ENCODE measurements at regions not wholly inside any gene's neighbourhood (a gene's known extent, or its start where the extent isn't known, plus 50 kb on each side); places are given as distances from the start of the nearest gene placed in this dataset.
"Not testable (repeated sequence)": the region's sequence is repeated elsewhere in the genome, so short reads cannot be mapped to it uniquely, and the experiment has no call there.

DNA sequence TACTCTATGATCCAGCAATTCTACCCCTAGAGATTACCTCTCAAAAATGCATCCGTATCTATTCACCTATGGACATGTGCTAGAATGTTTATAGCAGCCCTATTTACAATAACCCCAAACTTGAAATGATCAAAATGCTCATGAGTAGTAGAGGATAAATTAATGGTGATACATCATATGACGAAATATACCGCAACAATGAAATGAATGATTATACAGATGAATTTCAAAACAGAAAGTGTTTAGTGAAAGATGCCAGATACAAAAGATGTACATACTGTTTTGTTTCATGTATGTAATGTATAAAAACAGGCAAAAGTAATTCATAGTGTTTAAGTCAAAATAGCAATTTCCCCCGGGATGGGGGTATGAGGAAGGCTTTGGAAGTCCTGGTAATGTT is 91.0 kb upstream of the CD55 start:
- Mint-ChIP-seq H3K27me3 (no peaks in the 10 kb centered on the region), H3K4me1 (no peaks in the 10 kb centered on the region), H3K36me3 (no peaks in the 10 kb centered on the region), H3K4me3 (no peak overlapping the region), H3K9me3 (no peaks in the 10 kb centered on the region), H3K27ac (no peak overlapping the region)
- no peak for ATAC-seq

DNA sequence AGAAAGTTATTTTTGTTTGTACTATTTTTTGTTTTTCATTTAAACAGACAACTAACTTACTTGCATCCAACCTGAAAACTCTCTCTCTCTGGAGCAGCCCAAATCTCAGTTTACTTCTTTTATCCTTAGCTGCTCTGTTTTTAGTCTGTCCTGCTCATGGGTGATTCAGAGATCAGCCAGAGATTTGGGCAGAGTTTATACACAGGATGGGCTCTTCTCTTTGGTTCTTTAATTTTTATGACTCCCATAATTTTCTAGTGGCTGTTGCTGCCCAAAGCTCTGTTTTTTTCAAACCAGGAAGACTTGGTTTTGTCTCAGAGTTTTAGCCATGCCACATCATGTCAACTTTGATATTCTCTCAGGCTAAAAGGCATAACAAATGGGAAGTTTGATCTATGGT is 86.8 kb upstream of the CD55 start:
- no peak overlapping the region for H3K27ac Mint-ChIP-seq
- peaks cover 10% of the 10 kb centered on the region for H3K27me3 Mint-ChIP-seq
- no peaks in the 10 kb centered on the region for H3K4me1 Mint-ChIP-seq
- H3K4me3 Mint-ChIP-seq, result no peak overlapping the region
- no peak for ATAC-seq
- no peaks in the 10 kb centered on the region for H3K9me3 Mint-ChIP-seq
- H3K36me3 Mint-ChIP-seq, result no peaks in the 10 kb centered on the region

DNA sequence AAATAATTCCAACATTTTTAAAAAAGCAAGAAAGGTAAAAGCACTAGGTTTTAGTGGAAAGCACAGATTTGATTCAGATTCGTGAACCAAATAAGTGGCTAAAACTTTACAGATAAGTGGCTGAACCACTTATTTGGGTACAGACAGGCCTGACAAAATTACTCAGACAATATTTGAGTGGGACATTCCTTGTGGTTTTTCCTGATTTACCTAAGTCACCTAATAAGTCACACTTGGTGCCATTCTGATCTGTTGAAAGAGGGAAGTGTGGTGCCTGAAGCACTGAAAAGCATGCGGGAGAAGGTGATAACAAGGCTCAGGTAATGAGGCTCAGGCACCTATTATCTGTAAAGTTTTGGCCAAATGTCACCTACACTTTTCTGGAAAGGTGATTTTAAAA is 81.6 kb upstream of the CD55 start:
- ATAC-seq, result no peak
- Mint-ChIP-seq H3K27me3 (peaks cover 10% of the 10 kb centered on the region), H3K36me3 (no peaks in the 10 kb centered on the region), H3K4me1 (no peaks in the 10 kb centered on the region), H3K27ac (no peak overlapping the region), H3K4me3 (no peak overlapping the region), H3K9me3 (no peaks in the 10 kb centered on the region)

DNA sequence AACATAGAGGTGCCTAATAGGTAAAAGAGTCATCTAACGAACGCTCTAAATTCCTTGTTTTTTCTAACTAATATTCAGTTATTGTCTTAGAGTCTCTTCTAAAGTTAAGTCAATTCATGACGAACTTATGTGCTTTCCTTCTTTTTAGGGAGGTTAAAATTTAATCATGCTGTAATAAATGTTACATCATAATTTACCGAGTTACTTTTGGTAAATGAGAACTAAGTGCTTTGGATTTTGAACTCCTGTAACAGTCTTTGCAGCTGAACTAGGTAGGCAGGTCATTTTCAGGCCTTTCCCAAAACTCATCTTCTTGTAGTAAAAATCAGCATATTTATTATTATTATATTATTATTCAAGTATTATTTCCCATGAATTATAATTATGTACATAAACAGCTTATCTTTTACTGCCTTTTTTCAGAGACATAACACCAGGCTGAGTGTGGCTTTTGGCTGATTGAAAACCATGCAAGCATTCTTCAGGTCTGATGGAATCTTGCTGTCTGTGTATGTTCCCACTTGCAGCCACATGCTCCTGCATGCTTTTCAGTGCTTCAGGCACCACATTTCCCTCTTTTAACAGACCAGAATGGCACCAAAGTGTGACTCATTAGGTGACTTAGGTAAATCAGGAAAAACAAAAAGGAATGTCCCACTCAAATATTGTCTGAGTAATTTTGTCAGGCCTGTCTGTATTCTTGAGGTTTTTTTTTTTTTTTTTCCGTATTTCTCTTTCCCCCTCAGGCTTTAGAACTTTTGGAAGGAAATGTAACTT is 81.0 kb upstream of the CD55 start:
- no peaks in the 10 kb centered on the region for H3K4me1 Mint-ChIP-seq
- no peak for ATAC-seq
- peaks cover 10% of the 10 kb centered on the region for H3K27me3 Mint-ChIP-seq
- no peaks in the 10 kb centered on the region for H3K9me3 Mint-ChIP-seq
- no peak overlapping the region for H3K4me3 Mint-ChIP-seq
- no peak overlapping the region for H3K27ac Mint-ChIP-seq
- no peaks in the 10 kb centered on the region for H3K36me3 Mint-ChIP-seq

DNA sequence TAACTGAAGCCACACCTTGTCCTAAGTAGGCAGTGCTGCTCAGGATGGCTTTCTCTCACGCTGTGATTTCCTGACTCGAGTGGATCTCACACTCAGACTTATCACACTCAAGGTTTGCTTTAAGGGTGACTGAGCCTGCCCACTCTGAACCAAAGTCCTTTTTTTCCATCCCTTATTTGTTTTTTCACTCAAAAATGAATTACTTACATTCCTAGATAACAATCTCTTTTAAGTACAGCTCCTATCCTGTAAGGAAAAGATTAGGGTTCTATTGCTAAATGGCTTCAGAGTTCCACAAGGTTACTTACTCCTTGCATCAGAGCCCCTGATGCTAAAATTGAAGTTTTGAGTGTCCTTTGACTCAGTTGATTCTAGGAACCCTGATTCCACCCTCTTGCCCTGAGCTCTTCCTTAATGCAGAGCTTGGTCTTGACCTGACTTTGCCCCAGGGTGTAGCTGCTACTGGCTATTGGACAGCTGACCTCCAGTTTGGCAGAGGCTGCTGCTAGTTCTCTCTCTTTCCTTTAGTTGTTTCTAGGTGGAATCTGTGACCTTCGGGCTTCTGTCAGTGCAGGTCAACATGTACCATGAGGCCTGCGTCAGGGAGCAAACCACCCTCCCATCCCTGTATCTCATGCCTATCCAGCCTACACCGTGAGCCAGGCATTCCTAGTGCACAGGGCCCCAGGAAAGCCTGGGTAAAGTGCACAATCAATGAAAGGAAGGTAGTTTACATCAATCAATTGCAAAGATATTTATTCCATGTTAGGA is 80.1 kb upstream of the CD55 start:
- Mint-ChIP-seq H3K9me3 (no peaks in the 10 kb centered on the region), H3K27ac (no peak overlapping the region), H3K36me3 (no peaks in the 10 kb centered on the region), H3K4me3 (no peak overlapping the region), H3K4me1 (no peaks in the 10 kb centered on the region), H3K27me3 (peaks cover 10% of the 10 kb centered on the region)
- ATAC-seq, result no peak

DNA sequence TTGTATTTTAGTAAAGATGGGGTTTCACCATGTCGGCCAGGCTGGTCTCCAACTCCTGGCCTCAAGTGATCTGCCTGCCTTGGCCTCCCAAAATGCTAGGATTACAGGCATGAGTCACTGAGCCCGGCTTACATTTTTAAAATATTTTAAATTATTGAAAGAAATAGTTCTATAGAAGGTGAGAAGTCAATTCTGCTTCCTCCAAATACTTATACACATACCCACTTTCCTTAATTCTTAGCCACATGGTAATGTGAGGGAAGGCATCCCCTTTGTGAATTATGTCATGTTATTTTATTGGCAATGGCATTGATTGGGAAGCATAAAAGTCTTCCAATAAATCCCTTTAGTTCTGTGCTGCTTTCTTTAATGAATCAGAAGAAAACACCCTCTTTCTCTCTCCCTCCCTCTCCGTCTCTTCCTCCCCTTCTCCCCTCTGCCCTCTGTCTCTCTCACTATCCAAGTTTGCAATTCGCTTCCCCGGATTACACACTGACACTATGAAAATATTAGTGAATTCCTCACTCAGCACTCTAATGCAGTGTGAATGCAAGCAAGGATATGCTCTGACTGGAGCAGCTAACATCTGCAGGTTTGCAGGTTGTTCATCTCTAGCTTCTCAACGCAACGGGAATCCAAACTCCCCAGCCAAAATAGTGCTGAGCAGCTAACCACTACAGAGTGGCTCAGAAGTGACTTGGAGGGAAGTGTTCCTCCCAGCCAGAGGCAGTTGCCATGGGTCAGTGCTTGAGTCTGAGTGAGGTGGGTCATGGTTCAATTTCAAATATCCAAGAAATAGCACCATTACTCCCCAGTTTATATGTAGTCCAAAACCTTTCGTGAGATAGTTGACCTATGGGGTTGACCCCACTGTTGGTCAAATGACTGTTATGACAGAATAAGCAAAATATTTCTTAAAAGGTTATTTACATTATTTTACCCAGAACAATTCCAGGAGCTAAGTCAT is 77.8 kb upstream of the CD55 start:
- Mint-ChIP-seq H3K27ac (no peak overlapping the region), H3K27me3 (no peaks in the 10 kb centered on the region), H3K4me1 (no peaks in the 10 kb centered on the region), H3K9me3 (no peaks in the 10 kb centered on the region), H3K4me3 (no peak overlapping the region), H3K36me3 (no peaks in the 10 kb centered on the region)
- no peak for ATAC-seq

DNA sequence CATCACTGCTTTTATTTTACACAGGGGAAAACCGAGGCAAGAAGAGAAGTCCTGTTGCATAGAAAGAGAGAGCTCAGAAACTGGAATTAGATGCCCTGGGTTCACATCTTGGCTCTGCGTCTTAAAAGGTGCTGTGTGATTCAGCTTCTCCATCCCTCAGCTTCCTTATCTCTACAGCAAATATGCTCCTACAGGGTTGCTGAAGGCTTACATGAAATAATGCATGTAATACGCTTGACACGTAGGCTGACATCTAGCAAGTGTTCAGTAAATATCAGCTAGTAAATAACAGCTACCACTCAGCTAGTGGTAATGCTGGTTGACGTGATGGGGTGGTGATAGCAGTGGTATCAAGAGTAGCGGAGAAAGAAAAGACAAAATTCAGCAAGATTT is 77.1 kb upstream of the CD55 start:
- H3K27me3 Mint-ChIP-seq, result no peaks in the 10 kb centered on the region
- no peaks in the 10 kb centered on the region for H3K4me1 Mint-ChIP-seq
- no peak overlapping the region for H3K27ac Mint-ChIP-seq
- no peaks in the 10 kb centered on the region for H3K36me3 Mint-ChIP-seq
- ATAC-seq, result no peak
- no peak overlapping the region for H3K4me3 Mint-ChIP-seq
- no peaks in the 10 kb centered on the region for H3K9me3 Mint-ChIP-seq

DNA sequence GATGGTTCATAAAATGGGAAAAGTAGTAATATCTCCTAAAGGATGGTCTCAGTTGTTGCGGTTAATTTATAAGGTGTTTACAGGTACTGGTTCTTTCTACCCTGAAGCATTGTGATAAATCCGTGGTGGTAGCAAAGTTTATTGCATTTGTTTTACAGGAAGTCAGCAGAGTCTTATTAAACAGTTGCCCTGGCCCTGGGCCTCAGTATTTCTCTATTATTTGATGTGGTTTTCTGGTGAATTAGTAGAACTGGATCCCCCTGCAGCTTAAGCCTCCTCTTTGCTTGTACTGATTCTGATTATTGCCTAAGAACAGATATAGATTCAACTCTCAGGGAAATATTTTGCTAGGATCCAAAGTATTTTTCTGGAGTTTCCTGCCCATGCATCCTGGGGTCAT is 76.4 kb upstream of the CD55 start:
- no peaks in the 10 kb centered on the region for H3K36me3 Mint-ChIP-seq
- H3K9me3 Mint-ChIP-seq, result no peaks in the 10 kb centered on the region
- H3K27ac Mint-ChIP-seq, result no peak overlapping the region
- no peak overlapping the region for H3K4me3 Mint-ChIP-seq
- no peaks in the 10 kb centered on the region for H3K27me3 Mint-ChIP-seq
- peaks cover under 1% of the 10 kb centered on the region for H3K4me1 Mint-ChIP-seq
- ATAC-seq, result no peak

DNA sequence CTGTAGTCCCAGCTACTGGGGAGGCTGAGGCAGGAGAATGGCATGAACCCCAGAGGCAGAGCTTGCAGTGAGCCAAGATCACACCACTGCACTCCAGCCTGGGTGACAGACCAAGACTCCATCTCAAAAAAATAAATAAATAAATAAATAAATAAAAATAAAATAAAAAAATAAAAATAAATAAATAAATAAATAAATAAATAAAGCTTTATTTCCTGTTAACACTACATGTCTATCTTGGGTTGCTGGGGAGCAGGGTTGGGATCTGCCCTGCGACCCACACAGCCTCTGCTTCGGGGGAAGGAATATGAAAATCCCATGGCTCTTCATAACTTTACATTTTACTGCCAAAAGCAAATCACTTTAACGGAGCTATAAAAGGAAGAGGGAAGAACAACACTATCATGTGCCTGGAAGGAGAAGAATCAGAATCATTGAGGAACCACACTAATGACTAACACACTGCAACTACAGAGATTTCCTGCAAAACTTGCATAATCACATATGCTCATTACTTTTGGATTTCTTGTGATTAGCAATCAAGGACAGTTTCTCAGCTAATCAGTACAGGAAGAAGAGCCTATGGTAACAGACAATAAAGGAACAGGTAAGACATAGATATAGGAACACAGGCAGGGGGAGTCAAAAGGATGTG is 72.8 kb upstream of the CD55 start:
- H3K27me3 Mint-ChIP-seq, result no peaks in the 10 kb centered on the region
- peaks cover 1% of the 10 kb centered on the region for H3K36me3 Mint-ChIP-seq
- no peak overlapping the region for H3K4me3 Mint-ChIP-seq
- ATAC-seq, result no peak
- peaks cover 6% of the 10 kb centered on the region for H3K4me1 Mint-ChIP-seq
- H3K9me3 Mint-ChIP-seq, result peaks cover 6% of the 10 kb centered on the region
- H3K27ac Mint-ChIP-seq, result no peak overlapping the region

DNA sequence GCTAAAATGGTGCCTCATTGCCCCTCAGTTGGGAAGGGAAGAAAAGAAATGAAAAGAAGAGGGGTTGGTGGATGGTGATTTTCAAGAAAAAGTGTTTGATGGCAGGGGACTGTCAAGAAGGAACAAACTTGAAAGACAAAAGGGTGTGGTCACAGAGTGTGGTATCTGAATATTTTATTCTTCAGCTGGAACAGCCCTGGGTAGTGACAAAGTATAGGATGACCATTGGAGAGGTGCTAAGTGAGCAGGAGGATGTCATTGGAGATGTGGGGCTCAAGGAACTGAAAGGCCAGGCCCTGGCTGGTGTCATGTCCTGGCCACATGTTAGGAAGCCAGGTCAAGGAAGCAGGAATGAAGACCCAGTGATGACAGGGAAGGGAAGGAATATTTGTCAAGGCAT is 71.0 kb upstream of the CD55 start:
- H3K9me3 Mint-ChIP-seq, result peaks cover 9% of the 10 kb centered on the region
- H3K4me3 Mint-ChIP-seq, result no peak overlapping the region
- peaks cover 6% of the 10 kb centered on the region for H3K4me1 Mint-ChIP-seq
- no peak overlapping the region for H3K27ac Mint-ChIP-seq
- H3K36me3 Mint-ChIP-seq, result peaks cover 14% of the 10 kb centered on the region
- ATAC-seq, result no peak
- no peaks in the 10 kb centered on the region for H3K27me3 Mint-ChIP-seq

DNA sequence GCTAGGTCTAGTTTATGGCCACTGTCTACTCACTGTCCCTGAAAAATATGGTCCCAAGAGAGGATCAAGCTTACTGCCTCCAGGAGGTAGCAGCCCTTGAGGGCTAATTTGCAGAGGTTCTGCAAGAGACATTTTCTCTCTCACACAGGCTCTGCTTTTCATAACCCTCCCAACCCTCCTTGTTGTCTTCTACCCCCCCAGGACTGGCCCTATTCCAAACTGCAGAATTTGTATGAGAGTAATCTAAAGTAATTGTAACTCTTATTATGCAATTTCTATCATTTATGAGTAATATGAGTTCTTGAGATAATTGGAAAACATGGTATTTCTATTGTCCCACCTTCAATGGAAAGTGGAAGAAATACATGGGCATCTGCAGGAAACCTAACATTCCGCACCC is 70.4 kb upstream of the CD55 start:
- H3K9me3 Mint-ChIP-seq, result peaks cover 10% of the 10 kb centered on the region
- peaks cover 17% of the 10 kb centered on the region for H3K36me3 Mint-ChIP-seq
- peaks cover 6% of the 10 kb centered on the region for H3K4me1 Mint-ChIP-seq
- H3K4me3 Mint-ChIP-seq, result no peak overlapping the region
- ATAC-seq, result no peak
- no peak overlapping the region for H3K27ac Mint-ChIP-seq
- H3K27me3 Mint-ChIP-seq, result no peaks in the 10 kb centered on the region

DNA sequence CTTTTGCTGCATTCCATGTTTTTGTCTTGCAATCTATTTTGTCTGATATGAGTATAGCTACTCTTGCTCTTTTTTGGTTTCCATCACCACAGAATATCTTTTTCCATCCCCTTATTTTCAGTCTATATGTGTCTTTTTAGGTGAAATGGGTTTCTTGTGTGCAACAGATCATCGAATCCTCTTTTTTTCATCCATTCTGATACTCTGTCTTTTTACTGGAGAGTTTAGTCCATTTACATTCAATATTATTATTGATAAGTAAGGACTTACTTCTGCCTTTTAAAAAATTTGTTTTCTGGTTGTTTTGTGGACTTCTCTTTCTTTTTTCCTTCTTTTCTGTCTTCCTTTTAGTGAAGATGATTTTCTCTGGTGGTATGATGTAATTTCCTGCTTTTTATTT is 64.6 kb upstream of the CD55 start:
- no peak overlapping the region for H3K27ac Mint-ChIP-seq
- no peak overlapping the region for H3K4me3 Mint-ChIP-seq
- H3K36me3 Mint-ChIP-seq, result peaks cover 30% of the 10 kb centered on the region
- peaks cover 21% of the 10 kb centered on the region for H3K9me3 Mint-ChIP-seq
- H3K4me1 Mint-ChIP-seq, result no peaks in the 10 kb centered on the region
- no peak for ATAC-seq
- H3K27me3 Mint-ChIP-seq, result no peaks in the 10 kb centered on the region

DNA sequence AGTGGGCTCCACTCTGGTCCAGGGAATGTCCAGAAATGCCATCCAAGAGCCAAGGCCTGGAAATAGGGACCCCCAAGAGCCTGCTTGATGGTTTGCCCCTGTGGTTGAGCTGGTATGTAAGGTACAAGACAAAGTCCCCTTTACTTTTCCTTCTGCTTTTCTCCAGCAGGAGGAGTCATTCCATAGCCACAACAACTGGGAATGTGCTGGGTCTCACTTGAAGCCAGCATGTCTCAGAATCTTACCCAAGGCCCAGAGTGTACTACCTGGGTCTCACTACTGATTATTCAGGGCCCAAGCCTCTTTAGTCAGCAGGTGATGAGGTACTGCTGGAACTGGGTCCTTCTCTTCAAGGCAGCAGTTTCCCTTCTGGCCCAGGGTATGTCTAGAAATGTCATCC is 62.1 kb upstream of the CD55 start:
- Mint-ChIP-seq H3K4me3 (no peak overlapping the region), H3K4me1 (no peaks in the 10 kb centered on the region), H3K27me3 (no peaks in the 10 kb centered on the region), H3K36me3 (peaks cover 25% of the 10 kb centered on the region), H3K9me3 (peaks cover 15% of the 10 kb centered on the region), H3K27ac (no peak overlapping the region)
- no peak for ATAC-seq

DNA sequence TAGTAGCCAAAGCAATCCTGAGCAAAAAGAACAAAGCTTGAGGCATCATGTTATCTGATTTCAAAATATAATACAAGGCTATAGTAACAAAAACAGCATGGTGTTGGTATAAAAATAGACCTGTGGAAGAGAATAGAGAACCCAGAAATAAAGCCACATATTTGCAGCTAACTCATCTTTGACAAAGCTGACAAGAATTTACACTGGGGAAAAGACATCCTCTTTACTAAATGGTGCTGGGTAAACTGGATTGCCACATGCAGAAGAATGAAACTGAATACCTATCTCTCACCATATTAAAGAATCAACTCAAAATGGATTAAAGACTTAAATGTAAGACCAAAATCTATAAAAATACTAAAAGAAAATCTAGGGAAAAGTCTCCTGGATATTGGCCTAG is 59.5 kb upstream of the CD55 start:
- no peaks in the 10 kb centered on the region for H3K4me1 Mint-ChIP-seq
- H3K9me3 Mint-ChIP-seq, result peaks cover 6% of the 10 kb centered on the region
- ATAC-seq, result no peak
- H3K27ac Mint-ChIP-seq, result no peak overlapping the region
- peaks cover 6% of the 10 kb centered on the region for H3K36me3 Mint-ChIP-seq
- H3K4me3 Mint-ChIP-seq, result no peak overlapping the region
- no peaks in the 10 kb centered on the region for H3K27me3 Mint-ChIP-seq

DNA sequence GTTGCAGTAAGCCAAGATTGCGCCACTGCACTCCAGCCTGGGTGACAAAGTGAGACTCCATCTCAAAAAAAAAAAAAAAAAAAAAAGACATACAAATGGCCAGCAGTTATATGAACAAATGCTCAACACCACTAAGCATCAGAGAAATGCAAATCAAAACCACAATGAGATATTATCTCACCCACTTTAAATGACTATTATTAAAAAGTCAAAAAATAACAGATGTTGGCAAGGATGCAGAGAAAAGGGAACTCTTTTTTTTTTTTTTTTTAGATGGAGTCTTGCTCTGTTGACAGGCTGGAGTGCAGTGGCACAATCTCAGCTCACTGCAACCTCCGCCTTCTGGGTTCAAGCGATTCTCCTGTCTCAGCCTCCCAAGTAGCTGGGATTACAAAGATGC is 58.6 kb upstream of the CD55 start:
- H3K9me3 Mint-ChIP-seq, H3K27me3 Mint-ChIP-seq, H3K4me3 Mint-ChIP-seq, ATAC-seq, H3K36me3 Mint-ChIP-seq, H3K27ac Mint-ChIP-seq, H3K4me1 Mint-ChIP-seq: not testable (repeated sequence)

All from stimulated activated memory B cell treated with anti-CD40 and anti-IgM and Interleukin-4, amounts not matched to agents 10 μg/mL and 1 μg/mL and 100 μg/mL, for 72 hours (primary cell).